ENCODE measurements at regions not wholly inside any gene's neighbourhood (a gene's known extent, or its start where the extent isn't known, plus 50 kb on each side); places are given as distances from the start of the nearest gene placed in this dataset.

GRCh38 chr10:133035952-133036351 lies 51.8 kb upstream of the ADGRA1 start:
- TF ChIP-seq CTCF (IDR thresholded peaks at IDR 0.05) = no peak

DNA sequence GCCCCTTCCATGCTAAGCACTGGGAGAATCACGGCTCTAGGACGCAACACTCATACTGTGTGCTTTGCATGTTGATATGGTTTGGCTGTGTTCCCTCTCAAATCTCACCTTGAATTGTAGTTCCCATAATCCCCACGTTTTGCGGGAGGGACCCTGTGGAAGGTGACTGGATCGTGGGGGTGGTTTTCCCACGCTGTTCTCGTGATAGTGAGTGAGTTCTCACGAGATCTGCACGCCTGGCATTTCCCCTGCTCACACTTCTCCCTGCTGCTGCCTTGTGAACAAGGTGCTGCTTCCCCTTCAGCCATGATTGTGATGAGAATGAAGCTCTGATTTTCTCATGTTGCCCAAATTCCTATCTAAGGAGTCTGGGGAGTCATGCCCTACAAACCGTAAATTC lies 53.0 kb upstream of the ADGRA1 start:
- Mint-ChIP-seq H3K36me3 (ENCODE audit: low read depth) (no peaks in the 10 kb centered on the region), H3K9me3 (no peaks in the 10 kb centered on the region), H3K4me1 (ENCODE audit: low read depth) (no peaks in the 10 kb centered on the region), H3K4me3 (no peak overlapping the region), H3K27ac (no peak overlapping the region), H3K27me3 (no peaks in the 10 kb centered on the region)
- POLR2A ChIA-PET = no interaction called here
- intact Hi-C loops (cut with micrococcal nuclease) = no loop called here
- ATAC-seq (no peak), DNase-seq (no peak)
- TF ChIP-seq CTCF (IDR thresholded peaks at IDR 0.05) = no peak
- CTCF ChIA-PET = no interaction called here

More at GRCh38 chr10:133035952-133036351, 51.8 kb upstream of the ADGRA1 start:
- no peaks in the 10 kb centered on the region for H3K27me3 Mint-ChIP-seq
- H3K36me3 Mint-ChIP-seq (ENCODE audit: low read depth) = no peaks in the 10 kb centered on the region
- H3K4me1 Mint-ChIP-seq (ENCODE audit: low read depth) = no peaks in the 10 kb centered on the region
- no peak for ATAC-seq
- intact Hi-C loops (cut with micrococcal nuclease) = no loop called here
- ChIA-PET CTCF (no interaction called here), POLR2A (no interaction called here)
- DNase-seq = no peak
- H3K4me3 Mint-ChIP-seq = no peak overlapping the region
- H3K27ac Mint-ChIP-seq = no peak overlapping the region
- no peaks in the 10 kb centered on the region for H3K9me3 Mint-ChIP-seq

GRCh38 chr10:133034092-133034491 lies 53.6 kb upstream of the ADGRA1 start:
- H3K27me3 Mint-ChIP-seq = no peaks in the 10 kb centered on the region
- TF ChIP-seq CTCF (IDR thresholded peaks at IDR 0.05) = no peak
- CTCF ChIA-PET = no interaction called here
- H3K4me1 Mint-ChIP-seq (ENCODE audit: low read depth) = no peaks in the 10 kb centered on the region
- no peak for DNase-seq
- H3K27ac Mint-ChIP-seq = no peak overlapping the region
- intact Hi-C loops (cut with micrococcal nuclease) = no loop called here
- POLR2A ChIA-PET = no interaction called here
- H3K4me3 Mint-ChIP-seq = no peak overlapping the region
- no peaks in the 10 kb centered on the region for H3K36me3 Mint-ChIP-seq (ENCODE audit: low read depth)
- ATAC-seq = no peak
- no peaks in the 10 kb centered on the region for H3K9me3 Mint-ChIP-seq

DNA sequence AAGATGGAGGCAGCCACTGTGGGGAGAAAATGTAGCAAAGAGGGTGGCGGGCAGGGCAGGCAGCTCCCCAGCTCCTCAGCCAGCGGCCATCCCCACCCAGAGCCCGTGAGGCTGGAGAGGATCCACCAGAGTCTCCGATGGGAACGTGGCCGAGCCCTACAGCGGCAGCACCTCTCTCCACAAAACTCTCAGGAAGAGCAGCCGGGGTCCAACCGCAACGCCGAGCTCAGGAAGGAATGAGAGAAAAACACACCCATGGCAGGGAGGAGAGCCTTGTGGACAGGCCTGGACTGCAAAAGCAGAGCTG lies 54.0 kb upstream of the ADGRA1 start:
- ATAC-seq (no peak), DNase-seq (no peak)
- intact Hi-C loops (cut with micrococcal nuclease) = no loop called here
- POLR2A ChIA-PET = no interaction called here
- TF ChIP-seq CTCF (IDR thresholded peaks at IDR 0.05) = no peak
- Mint-ChIP-seq H3K4me1 (ENCODE audit: low read depth) (no peaks in the 10 kb centered on the region), H3K36me3 (ENCODE audit: low read depth) (no peaks in the 10 kb centered on the region), H3K27me3 (no peaks in the 10 kb centered on the region), H3K27ac (no peak overlapping the region), H3K4me3 (no peak overlapping the region), H3K9me3 (no peaks in the 10 kb centered on the region)
- CTCF ChIA-PET = no interaction called here

GRCh38 chr10:133032976-133033741 lies 54.6 kb upstream of the ADGRA1 start:
- DNase-seq = no peak
- H3K27me3 Mint-ChIP-seq = no peaks in the 10 kb centered on the region
- TF ChIP-seq CTCF (IDR thresholded peaks at IDR 0.05) = no peak
- no peak overlapping the region for H3K27ac Mint-ChIP-seq
- H3K4me1 Mint-ChIP-seq (ENCODE audit: low read depth) = no peaks in the 10 kb centered on the region
- no peak for ATAC-seq
- no peaks in the 10 kb centered on the region for H3K36me3 Mint-ChIP-seq (ENCODE audit: low read depth)
- no peaks in the 10 kb centered on the region for H3K9me3 Mint-ChIP-seq
- H3K4me3 Mint-ChIP-seq = no peak overlapping the region
- ChIA-PET POLR2A (no interaction called here), CTCF (no interaction called here)
- intact Hi-C loops (cut with micrococcal nuclease) = no loop called here
